ENCODE measurements at regions not wholly inside any gene's neighbourhood (a gene's known extent, or its start where the extent isn't known, plus 50 kb on each side); places are given as distances from the start of the nearest gene placed in this dataset.
"Not testable (repeated sequence)": the region's sequence is repeated elsewhere in the genome, so short reads cannot be mapped to it uniquely, and the experiment has no call there.

GRCh38 chr7:25739143-25739542 is 412.9 kb upstream of the NFE2L3 start:
- no peak for TF ChIP-seq CTCF (IDR thresholded peaks at IDR 0.05; ENCODE audit: insufficient read depth, low read length, poor library complexity, severe bottlenecking)
- DNase-seq (ENCODE audit: extremely low read depth, insufficient read length), result no peak
- no peak overlapping the region for H3K4me3 ChIP-seq (replicated peaks; ENCODE audit: low read depth, low read length)
- H3K27me3 ChIP-seq (replicated peaks; ENCODE audit: control insufficient read depth, insufficient read depth, low read length), result no peaks in the 10 kb centered on the region
- no peaks in the 10 kb centered on the region for H3K36me3 ChIP-seq (ENCODE audit: control insufficient read depth, insufficient read depth, low read length)

DNA sequence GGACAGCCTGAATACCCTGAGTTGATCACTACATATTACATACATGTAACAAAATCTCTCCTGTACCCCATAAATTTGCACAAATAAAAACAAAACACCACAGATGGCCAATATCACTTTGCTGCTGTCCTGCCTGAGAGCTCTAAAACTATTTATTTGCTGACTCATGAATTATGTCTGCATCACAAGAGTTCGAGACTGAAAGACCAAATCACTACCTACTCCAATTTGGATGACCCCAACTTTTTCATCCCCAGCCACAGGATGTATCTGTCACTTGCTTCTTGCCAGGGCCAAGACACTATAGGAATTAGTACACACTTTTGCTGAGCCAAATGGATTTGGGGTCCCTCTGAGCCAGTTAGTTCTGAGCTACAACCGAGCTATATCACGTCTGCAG is 409.7 kb upstream of the NFE2L3 start:
- no peak overlapping the region for H3K4me3 ChIP-seq (replicated peaks; ENCODE audit: low read depth, low read length)
- TF ChIP-seq CTCF (IDR thresholded peaks at IDR 0.05; ENCODE audit: insufficient read depth, low read length, poor library complexity, severe bottlenecking), result no peak
- no peaks in the 10 kb centered on the region for H3K27me3 ChIP-seq (replicated peaks; ENCODE audit: control insufficient read depth, insufficient read depth, low read length)
- DNase-seq (ENCODE audit: extremely low read depth, insufficient read length), result no peak
- H3K36me3 ChIP-seq (ENCODE audit: control insufficient read depth, insufficient read depth, low read length), result no peaks in the 10 kb centered on the region

GRCh38 chr7:25743670-25744451 is 408.1 kb upstream of the NFE2L3 start:
- H3K36me3 ChIP-seq (ENCODE audit: control insufficient read depth, insufficient read depth, low read length); DNase-seq (ENCODE audit: extremely low read depth, insufficient read length); H3K4me3 ChIP-seq (replicated peaks; ENCODE audit: low read depth, low read length); H3K27me3 ChIP-seq (replicated peaks; ENCODE audit: control insufficient read depth, insufficient read depth, low read length): not testable (repeated sequence)

DNA sequence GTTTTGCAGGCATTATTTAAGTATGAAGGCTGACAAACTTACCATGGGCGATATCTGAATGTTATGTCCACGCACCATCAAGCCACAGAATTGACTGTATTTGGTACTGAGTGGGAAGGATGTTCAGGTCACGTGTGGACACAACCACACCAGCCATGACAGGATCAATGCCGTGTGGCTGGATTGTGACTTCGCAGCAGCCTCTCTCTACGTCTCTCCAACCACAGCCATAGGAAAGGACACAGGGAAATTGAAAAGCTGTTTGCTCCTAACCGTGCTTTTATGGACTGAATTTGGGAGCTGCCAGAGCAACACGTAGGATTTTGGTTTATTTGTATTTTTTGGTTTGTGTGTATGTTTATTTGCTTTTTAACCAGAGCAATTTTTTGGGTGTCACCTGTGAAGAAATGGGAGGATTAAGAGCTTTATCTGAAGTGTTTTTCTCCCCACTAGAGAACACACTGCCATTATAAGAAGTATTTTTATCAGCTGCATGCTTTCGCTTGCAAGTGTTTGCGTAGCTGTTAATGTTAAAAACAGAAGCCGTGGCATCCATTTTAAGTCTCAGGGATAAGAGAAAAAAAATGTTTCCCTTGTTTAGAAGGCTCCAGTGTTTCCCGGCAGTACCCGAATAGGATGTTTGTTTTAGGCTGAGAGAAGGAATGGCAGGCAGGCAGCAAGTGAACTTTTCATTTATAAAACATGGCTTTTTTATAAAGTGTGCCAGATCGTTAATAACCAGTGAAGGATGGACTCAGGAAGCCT is 401.1 kb upstream of the NFE2L3 start:
- no peaks in the 10 kb centered on the region for H3K36me3 ChIP-seq (ENCODE audit: control insufficient read depth, insufficient read depth, low read length)
- H3K27me3 ChIP-seq (replicated peaks; ENCODE audit: control insufficient read depth, insufficient read depth, low read length), result no peaks in the 10 kb centered on the region; the same call in 1 of the 2 replicates
- TF ChIP-seq CTCF (IDR thresholded peaks at IDR 0.05; ENCODE audit: insufficient read depth, low read length, poor library complexity, severe bottlenecking), result no peak
- no peak for DNase-seq (ENCODE audit: extremely low read depth, insufficient read length)
- H3K4me3 ChIP-seq (replicated peaks; ENCODE audit: low read depth, low read length), result no peak overlapping the region

GRCh38 chr7:25752154-25752553 is 399.8 kb upstream of the NFE2L3 start:
- DNase-seq (ENCODE audit: extremely low read depth, insufficient read length), result no peak
- Histone ChIP-seq H3K36me3 (ENCODE audit: control insufficient read depth, insufficient read depth, low read length) (no peaks in the 10 kb centered on the region), H3K4me3 (replicated peaks; ENCODE audit: low read depth, low read length) (no peak overlapping the region), H3K27me3 (replicated peaks; ENCODE audit: control insufficient read depth, insufficient read depth, low read length) (no peaks in the 10 kb centered on the region; the same call in 1 of the 2 replicates)
- no peak for TF ChIP-seq CTCF (IDR thresholded peaks at IDR 0.05; ENCODE audit: insufficient read depth, low read length, poor library complexity, severe bottlenecking)

Measured in GM06990 (cell line).